ENCODE measurements at regions not wholly inside any gene's neighbourhood (a gene's known extent, or its start where the extent isn't known, plus 50 kb on each side); places are given as distances from the start of the nearest gene placed in this dataset.

GRCh38 chr4:92104506-92104905 lies 199.3 kb upstream of the GRID2 start:
- Histone ChIP-seq H3K4me1 (no peaks in the 10 kb centered on the region), H3K9me3 (no peaks in the 10 kb centered on the region), H3K36me3 (no peaks in the 10 kb centered on the region), H3K4me3 (no peak overlapping the region), H3K27ac (no peak overlapping the region), H3K27me3 (replicated peaks in 1 of 7) (no peaks in the 10 kb centered on the region)
- no peak for DNase-seq
- TF ChIP-seq, protein P1, sequence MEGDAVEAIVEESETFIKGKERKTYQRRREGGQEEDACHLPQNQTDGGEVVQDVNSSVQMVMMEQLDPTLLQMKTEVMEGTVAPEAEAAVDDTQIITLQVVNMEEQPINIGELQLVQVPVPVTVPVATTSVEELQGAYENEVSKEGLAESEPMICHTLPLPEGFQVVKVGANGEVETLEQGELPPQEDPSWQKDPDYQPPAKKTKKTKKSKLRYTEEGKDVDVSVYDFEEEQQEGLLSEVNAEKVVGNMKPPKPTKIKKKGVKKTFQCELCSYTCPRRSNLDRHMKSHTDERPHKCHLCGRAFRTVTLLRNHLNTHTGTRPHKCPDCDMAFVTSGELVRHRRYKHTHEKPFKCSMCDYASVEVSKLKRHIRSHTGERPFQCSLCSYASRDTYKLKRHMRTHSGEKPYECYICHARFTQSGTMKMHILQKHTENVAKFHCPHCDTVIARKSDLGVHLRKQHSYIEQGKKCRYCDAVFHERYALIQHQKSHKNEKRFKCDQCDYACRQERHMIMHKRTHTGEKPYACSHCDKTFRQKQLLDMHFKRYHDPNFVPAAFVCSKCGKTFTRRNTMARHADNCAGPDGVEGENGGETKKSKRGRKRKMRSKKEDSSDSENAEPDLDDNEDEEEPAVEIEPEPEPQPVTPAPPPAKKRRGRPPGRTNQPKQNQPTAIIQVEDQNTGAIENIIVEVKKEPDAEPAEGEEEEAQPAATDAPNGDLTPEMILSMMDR (IDR thresholded peaks at IDR 0.05 in 8 of 11, conservative IDR thresholded peaks at IDR 0.05 in 3 of 11), result no peak
- TF ChIP-seq POLR2AphosphoS5 (IDR thresholded peaks at IDR 0.05) (no peak), POLR2A (IDR thresholded peaks at IDR 0.05) (no peak)
- 61 to 73% (median 68%) methylated on average over 2 of the region's 2 CpGs for WGBS, 5 donors
- intact Hi-C loops (cut with DNase I; ENCODE audit: low total_unique reads), result no loop called here

DNA sequence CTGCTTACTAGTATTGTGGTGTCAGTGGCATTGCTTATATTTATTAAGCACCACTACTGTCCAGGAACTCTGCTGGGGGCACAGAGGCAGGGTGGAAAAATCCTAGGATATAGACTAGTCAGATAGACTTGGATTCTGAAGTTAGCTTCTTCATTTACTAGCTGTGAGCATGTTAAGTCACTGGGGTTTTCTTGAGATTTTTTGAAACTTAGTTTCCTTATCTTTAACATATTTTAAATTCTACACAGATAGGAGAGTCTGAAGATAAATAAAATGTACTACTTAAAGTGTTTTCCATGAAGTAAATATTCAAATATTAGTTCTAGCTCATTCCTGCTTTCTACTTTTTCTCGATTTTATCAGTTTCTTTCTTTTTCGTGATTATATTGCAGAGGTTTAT lies 196.9 kb upstream of the GRID2 start:
- Histone ChIP-seq H3K36me3 (no peaks in the 10 kb centered on the region), H3K27ac (no peak overlapping the region), H3K4me3 (no peak overlapping the region), H3K4me1 (no peaks in the 10 kb centered on the region), H3K27me3 (replicated peaks in 1 of 7) (no peaks in the 10 kb centered on the region), H3K9me3 (no peaks in the 10 kb centered on the region)
- DNase-seq, result no peak
- WGBS, 5 donors, result 84 to 100% (median 86%) methylated on average over 2 of the region's 2 CpGs
- TF ChIP-seq POLR2AphosphoS5 (IDR thresholded peaks at IDR 0.05) (no peak), POLR2A (IDR thresholded peaks at IDR 0.05) (no peak)
- TF ChIP-seq, protein P1 (IDR thresholded peaks at IDR 0.05 in 8 of 11, conservative IDR thresholded peaks at IDR 0.05 in 3 of 11), result no peak
- intact Hi-C loops (cut with DNase I; ENCODE audit: low total_unique reads), result no loop called here

DNA sequence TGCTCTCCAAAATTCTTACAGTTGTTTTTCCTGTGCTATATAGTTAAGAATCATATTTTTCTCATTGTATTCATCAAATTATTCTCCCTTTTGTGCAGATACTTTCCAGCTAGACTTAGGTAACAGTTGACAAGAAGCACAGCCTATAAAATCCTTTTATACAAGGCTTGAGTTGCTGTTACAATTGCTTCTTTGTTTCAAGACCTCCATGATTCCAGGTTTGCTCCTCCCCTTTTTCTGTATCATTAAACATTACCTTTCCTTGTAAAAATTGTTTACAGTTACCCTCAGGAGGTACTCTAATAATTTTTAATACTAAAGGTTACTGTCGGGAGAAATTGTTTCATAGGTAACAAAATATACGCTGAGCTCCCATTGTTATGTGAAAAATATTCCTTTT lies 192.3 kb upstream of the GRID2 start:
- no peak overlapping the region for H3K4me3 ChIP-seq
- no peaks in the 10 kb centered on the region for H3K36me3 ChIP-seq
- no peaks in the 10 kb centered on the region for H3K27me3 ChIP-seq (replicated peaks in 1 of 7)
- no peak overlapping the region for H3K27ac ChIP-seq
- no peaks in the 10 kb centered on the region for H3K4me1 ChIP-seq
- intact Hi-C loops (cut with DNase I; ENCODE audit: low total_unique reads), result no loop called here
- DNase-seq, result no peak
- H3K9me3 ChIP-seq, result no peaks in the 10 kb centered on the region
- WGBS, 5 donors, result 91 to 95% (median 91%) methylated on average over 2 of the region's 2 CpGs
- TF ChIP-seq POLR2AphosphoS5 (IDR thresholded peaks at IDR 0.05) (no peak), POLR2A (IDR thresholded peaks at IDR 0.05) (no peak)
- TF ChIP-seq, protein P1 (IDR thresholded peaks at IDR 0.05 in 8 of 11, conservative IDR thresholded peaks at IDR 0.05 in 3 of 11), result no peak

DNA sequence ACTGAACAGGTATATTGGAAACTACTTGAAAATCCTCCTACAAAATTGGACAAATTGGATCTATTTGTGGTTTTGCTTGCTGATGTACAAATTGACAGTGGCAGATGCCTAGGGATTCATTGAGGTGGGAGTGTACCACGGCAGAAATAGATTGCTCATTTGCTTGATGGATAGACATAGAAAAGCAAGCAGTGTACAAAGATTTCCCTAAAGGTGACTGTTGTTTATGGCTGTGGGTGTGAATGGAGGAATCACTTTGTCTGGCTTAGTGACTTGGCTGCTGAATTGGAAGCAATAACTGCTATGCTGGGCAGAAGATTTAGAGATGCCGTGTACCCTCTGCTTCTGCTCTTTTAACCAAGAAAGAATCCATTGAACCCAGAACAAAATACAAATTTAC lies 191.0 kb upstream of the GRID2 start:
- H3K27me3 ChIP-seq (replicated peaks in 1 of 7), result no peaks in the 10 kb centered on the region
- no peaks in the 10 kb centered on the region for H3K4me1 ChIP-seq
- no peak overlapping the region for H3K27ac ChIP-seq
- H3K4me3 ChIP-seq, result no peak overlapping the region
- whole genome bisulfite sequencing, 5 donors, result 78 to 94% (median 82%) methylated on average over 2 of the region's 2 CpGs
- intact Hi-C loops (cut with DNase I; ENCODE audit: low total_unique reads), result no loop called here
- DNase-seq, result no peak
- H3K36me3 ChIP-seq, result no peaks in the 10 kb centered on the region
- no peaks in the 10 kb centered on the region for H3K9me3 ChIP-seq
- TF ChIP-seq, protein P1 (IDR thresholded peaks at IDR 0.05 in 8 of 11, conservative IDR thresholded peaks at IDR 0.05 in 3 of 11), result no peak
- TF ChIP-seq POLR2A (IDR thresholded peaks at IDR 0.05), result no peak
- TF ChIP-seq POLR2AphosphoS5 (IDR thresholded peaks at IDR 0.05), result no peak

Data from spleen (tissue), 11 donors.